Hematopoietic multipotent progenitor cell treated with erythropoietin and hydrocortisone succinate and interleukin-3 and kit ligand, for 15 days (in vitro differentiated cells): ENCODE measurements at regions not wholly inside any gene's neighbourhood (a gene's known extent, or its start where the extent isn't known, plus 50 kb on each side); places are given as distances from the start of the nearest gene placed in this dataset.

Experiments
- DNase-seq: peaks from one replicate; pipeline ENCODE4 v3.0.0-alpha.2; 2015; ENCODE audit warnings: low spot score

GRCh38 chr4:187921946-187922623 is 73.5 kb upstream of the ZFP42 start:
- no peak for DNase-seq

GRCh38 chr4:187929024-187929423 is 66.5 kb upstream of the ZFP42 start:
- no peak for DNase-seq

- no peak for DNase-seq
Observed at GRCh38 chr4:187934766-187935165, 60.8 kb upstream of the ZFP42 start.

GRCh38 chr4:187937557-187937956 is 58.0 kb upstream of the ZFP42 start:
- no peak for DNase-seq

GRCh38 chr4:187940299-187940698 is 55.3 kb upstream of the ZFP42 start:
- DNase-seq = no peak

- no peak for DNase-seq
Observed at GRCh38 chr4:187942968-187943367, 52.6 kb upstream of the ZFP42 start.

GRCh38 chr4:187944179-187944578 is 51.4 kb upstream of the ZFP42 start:
- DNase-seq = no peak
